Ishikawa (cell line): ENCODE measurements at regions not wholly inside any gene's neighbourhood (a gene's known extent, or its start where the extent isn't known, plus 50 kb on each side); places are given as distances from the start of the nearest gene placed in this dataset.

ENCODE experiments used
- CEBPB ChIP-seq: IDR thresholded peaks from 2 replicates; pipeline ENCODE4 v1.6.1; 2012
- CREB1 ChIP-seq: IDR thresholded peaks from 2 replicates; pipeline ENCODE4 v1.6.1; 2012; ENCODE audit warnings: low read depth
- EGR1 ChIP-seq: IDR thresholded peaks from 2 replicates; pipeline ENCODE4 v1.6.1; 2012
- EP300 ChIP-seq: IDR thresholded peaks from 2 replicates; pipeline ENCODE4 v1.6.1; 2012; ENCODE audit warnings: borderline replicate concordance
- FOXM1 ChIP-seq: IDR thresholded peaks from 2 replicates; pipeline ENCODE4 v1.6.1; 2012; ENCODE audit warnings: low read depth, borderline replicate concordance
- MAX ChIP-seq: IDR thresholded peaks from 2 replicates; pipeline ENCODE4 v1.6.1; 2012
- NFIC ChIP-seq: IDR thresholded peaks from 2 replicates; pipeline ENCODE4 v1.6.1; 2012
- RAD21 ChIP-seq: IDR thresholded peaks from 2 replicates; pipeline ENCODE4 v1.6.1; 2012; ENCODE audit warnings: low read depth
- REST ChIP-seq: IDR thresholded peaks from 2 replicates; pipeline ENCODE4 v1.6.1; 2012; ENCODE audit warnings: low read depth, mild to moderate bottlenecking
- TAF1 ChIP-seq: IDR thresholded peaks from 2 replicates; pipeline ENCODE4 v1.6.1; 2012; ENCODE audit warnings: low read depth, mild to moderate bottlenecking
- TCF12 ChIP-seq: IDR thresholded peaks from 2 replicates; pipeline ENCODE4 v1.6.1; 2012; ENCODE audit warnings: low read depth
- TEAD4 ChIP-seq: IDR thresholded peaks from 2 replicates; pipeline ENCODE4 v1.6.1; 2012
- USF1 ChIP-seq: IDR thresholded peaks from 2 replicates; pipeline ENCODE4 v1.6.1; 2012
- YY1 ChIP-seq: IDR thresholded peaks from 2 replicates; pipeline ENCODE4 v1.6.1; 2012; ENCODE audit warnings: low read depth
- ZBTB7A ChIP-seq: IDR thresholded peaks from 2 replicates; pipeline ENCODE4 v1.6.1; 2012; ENCODE audit warnings: low read depth

GRCh38 chr14:71616013-71616412 is 316.2 kb upstream of the RGS6 start:
- TF ChIP-seq TAF1, result no peak
- no peak for TF ChIP-seq CREB1
- no peak for TF ChIP-seq NFIC
- TF ChIP-seq FOXM1, result no peak
- TF ChIP-seq CEBPB, result no peak
- no peak for TF ChIP-seq TEAD4

GRCh38 chr14:71618047-71618446 is 314.2 kb upstream of the RGS6 start:
- TF ChIP-seq TEAD4 (no peak), NFIC (no peak), TAF1 (no peak), REST (no peak), TCF12 (no peak), MAX (no peak), USF1 (no peak), YY1 (no peak), RAD21 (no peak), FOXM1 (no peak), EP300 (no peak), CREB1 (no peak), ZBTB7A (no peak), EGR1 (no peak), CEBPB (no peak)

GRCh38 chr14:71618716-71619115 is 313.5 kb upstream of the RGS6 start:
- TF ChIP-seq REST (no peak), YY1 (no peak), TCF12 (no peak), TEAD4 (no peak), CREB1 (no peak), EP300 (no peak)

- TF ChIP-seq TAF1 (no peak), USF1 (no peak), YY1 (no peak), EGR1 (no peak), EP300 (no peak), CREB1 (no peak), NFIC (no peak), RAD21 (no peak), FOXM1 (no peak)
These were observed 312.8 kb upstream of the RGS6 start for GRCh38 chr14:71619472-71619871.

- no peak for TF ChIP-seq EP300
- TF ChIP-seq USF1, result no peak
These were observed 311.8 kb upstream of the RGS6 start for GRCh38 chr14:71620401-71620800.

- TF ChIP-seq EP300 (no peak), REST (no peak), FOXM1 (no peak), NFIC (no peak), TAF1 (no peak), CREB1 (no peak), MAX (no peak), YY1 (no peak), TEAD4 (no peak), CEBPB (no peak), RAD21 (no peak), ZBTB7A (no peak), USF1 (no peak), TCF12 (no peak), EGR1 (no peak)
These were observed 311.0 kb upstream of the RGS6 start for GRCh38 chr14:71621276-71621675.
